HEK293 (cell line): ENCODE measurements at regions not wholly inside any gene's neighbourhood (a gene's known extent, or its start where the extent isn't known, plus 50 kb on each side); places are given as distances from the start of the nearest gene placed in this dataset.

ENCODE experiments used
- CTCF ChIA-PET: fragments of 350-600 bp; formaldehyde crosslinking; extraction: SDS; loops from one replicate; lab custom pipeline; 2021; ENCODE audit warnings: antibody characterized with exemption; lab: Yijun Ruan, JAX
- POLR2A ChIA-PET: fragments of 300-600 bp; formaldehyde crosslinking; extraction: SDS; loops from one replicate; lab custom pipeline; 2020; ENCODE audit warnings: antibody characterized with exemption, inconsistent platforms; lab: Yijun Ruan, JAX
- H3K27ac ChIP-seq: fragments of 200-500 bp; sonication (Bioruptor generic); 2 replicates; pipeline ENCODE4 v1.5.1; 2014; ENCODE audit warnings: low read depth, low read length, control low read depth, inconsistent platforms; ENCODE audit errors: extremely low read depth
- H3K36me3 ChIP-seq, 2 experiments: fragments of 200-500 bp in 1 of 2; sonication (Bioruptor generic) in 1 of 2; 1 replicate in 1 of 2; 2 replicates in 1 of 2; pipeline ENCODE4 v1.5.1; 2014 to 2017; ENCODE audit warnings: inconsistent platforms in 2 of 2, low read length in 2 of 2; ENCODE audit not compliant: control insufficient read depth in 2 of 2, insufficient read depth in 1 of 2
- H3K4me1 ChIP-seq: fragments of 200-500 bp; sonication (Bioruptor generic); 2 replicates; pipeline ENCODE4 v1.5.1; 2014; ENCODE audit warnings: mild to moderate bottlenecking, low read length, inconsistent platforms; ENCODE audit not compliant: control insufficient read depth, insufficient read depth
- H3K4me3 ChIP-seq: 2 replicates; pipeline ENCODE4 v1.5.1; 2011; ENCODE audit warnings: low read depth, mild to moderate bottlenecking, control low read depth, low read length, moderate library complexity
- H3K9me3 ChIP-seq: fragments of 200-500 bp; sonication (Bioruptor generic); 2 replicates; pipeline ENCODE4 v1.5.1; 2014; ENCODE audit warnings: low read depth, low read length, inconsistent platforms; ENCODE audit not compliant: control insufficient read depth, insufficient read depth
- GLIS1 ChIP-seq: fragments of 450-650 bp; formaldehyde crosslinking; IDR thresholded peaks from 2 replicates; pipeline ENCODE4 v1.5.1; 2016; ENCODE audit warnings: missing biosample characterization, missing genetic modification characterization
- INSM2 ChIP-seq: fragments of 450-650 bp; formaldehyde crosslinking; IDR thresholded peaks from 2 replicates; pipeline ENCODE4 v1.5.1; 2016; ENCODE audit warnings: missing biosample characterization, missing genetic modification characterization
- PBX3 ChIP-seq: sonication (generic); formaldehyde crosslinking; IDR thresholded peaks from 2 replicates; pipeline ENCODE4 v1.8.1; 2022; ENCODE audit warnings: mild to moderate bottlenecking, moderate library complexity, missing genetic modification reagents
- PRDM1 ChIP-seq: fragments of 450-650 bp; formaldehyde crosslinking; IDR thresholded peaks from 2 replicates; pipeline ENCODE4; 2016; ENCODE audit warnings: missing biosample characterization, missing genetic modification characterization
- PRDM10 ChIP-seq: fragments of 450-650 bp; formaldehyde crosslinking; IDR thresholded peaks from 2 replicates; pipeline ENCODE4 v1.5.1; 2016; ENCODE audit warnings: missing biosample characterization, missing genetic modification characterization
- RBAK ChIP-seq: fragments of 450-650 bp; formaldehyde crosslinking; IDR thresholded peaks from 2 replicates; pipeline ENCODE4 v1.5.1; 2016; ENCODE audit warnings: missing biosample characterization, missing genetic modification characterization
- YY2 ChIP-seq: fragments of 450-650 bp; formaldehyde crosslinking; IDR thresholded peaks from 2 replicates; pipeline ENCODE4 v1.5.1; 2016; ENCODE audit warnings: missing biosample characterization, missing genetic modification characterization
- ZNF169 ChIP-seq: fragments of 450-650 bp; formaldehyde crosslinking; IDR thresholded peaks from 2 replicates; pipeline ENCODE4 v1.5.1; 2016; ENCODE audit warnings: missing biosample characterization, missing genetic modification characterization
- ZNF2 ChIP-seq: fragments of 450-650 bp; formaldehyde crosslinking; IDR thresholded peaks from 2 replicates; pipeline ENCODE4 v1.5.1; 2016; ENCODE audit warnings: missing biosample characterization, missing genetic modification characterization
- ZNF266 ChIP-seq: fragments of 450-650 bp; formaldehyde crosslinking; IDR thresholded peaks from 2 replicates; pipeline ENCODE4 v1.5.1; 2016; ENCODE audit warnings: missing biosample characterization, missing genetic modification characterization, low read depth
- ZNF426 ChIP-seq: fragments of 450-650 bp; formaldehyde crosslinking; IDR thresholded peaks from 2 replicates; pipeline ENCODE4 v1.5.1; 2017; ENCODE audit warnings: missing biosample characterization, missing genetic modification characterization, mild to moderate bottlenecking, inconsistent platforms, moderate library complexity
- ZNF513 ChIP-seq: fragments of 450-650 bp; IDR thresholded peaks from 2 replicates; pipeline ENCODE4 v1.5.1; 2018; ENCODE audit warnings: missing biosample characterization, missing genetic modification characterization
- ZNF558 ChIP-seq: fragments of 450-650 bp; formaldehyde crosslinking; IDR thresholded peaks from 2 replicates; pipeline ENCODE4 v1.5.1; 2016; ENCODE audit warnings: missing biosample characterization, missing genetic modification characterization
- ZNF621 ChIP-seq: fragments of 450-650 bp; formaldehyde crosslinking; IDR thresholded peaks from 2 replicates; pipeline ENCODE4 v1.5.1; 2017; ENCODE audit warnings: missing biosample characterization, missing genetic modification characterization
- ZNF623 ChIP-seq: fragments of 450-650 bp; formaldehyde crosslinking; IDR thresholded peaks from 2 replicates; pipeline ENCODE4 v1.5.1; 2016; ENCODE audit warnings: missing biosample characterization, missing genetic modification characterization
- ZNF654 ChIP-seq: fragments of 450-650 bp; formaldehyde crosslinking; IDR thresholded peaks from 2 replicates; pipeline ENCODE4 v1.5.1; 2016; ENCODE audit warnings: low read depth, missing biosample characterization, missing genetic modification characterization
- ZNF747 ChIP-seq: fragments of 450-650 bp; formaldehyde crosslinking; IDR thresholded peaks from 2 replicates; pipeline ENCODE4 v1.5.1; 2016; ENCODE audit warnings: missing biosample characterization, missing genetic modification characterization
- ZNF768 ChIP-seq: fragments of 450-650 bp; formaldehyde crosslinking; IDR thresholded peaks from 2 replicates; pipeline ENCODE4 v1.5.1; 2018; ENCODE audit warnings: missing biosample characterization, mild to moderate bottlenecking, missing genetic modification characterization
- ZNF776 ChIP-seq: fragments of 450-650 bp; formaldehyde crosslinking; IDR thresholded peaks from 2 replicates; pipeline ENCODE4 v1.5.0; 2017; ENCODE audit warnings: missing biosample characterization, missing genetic modification characterization, borderline replicate concordance

DNA sequence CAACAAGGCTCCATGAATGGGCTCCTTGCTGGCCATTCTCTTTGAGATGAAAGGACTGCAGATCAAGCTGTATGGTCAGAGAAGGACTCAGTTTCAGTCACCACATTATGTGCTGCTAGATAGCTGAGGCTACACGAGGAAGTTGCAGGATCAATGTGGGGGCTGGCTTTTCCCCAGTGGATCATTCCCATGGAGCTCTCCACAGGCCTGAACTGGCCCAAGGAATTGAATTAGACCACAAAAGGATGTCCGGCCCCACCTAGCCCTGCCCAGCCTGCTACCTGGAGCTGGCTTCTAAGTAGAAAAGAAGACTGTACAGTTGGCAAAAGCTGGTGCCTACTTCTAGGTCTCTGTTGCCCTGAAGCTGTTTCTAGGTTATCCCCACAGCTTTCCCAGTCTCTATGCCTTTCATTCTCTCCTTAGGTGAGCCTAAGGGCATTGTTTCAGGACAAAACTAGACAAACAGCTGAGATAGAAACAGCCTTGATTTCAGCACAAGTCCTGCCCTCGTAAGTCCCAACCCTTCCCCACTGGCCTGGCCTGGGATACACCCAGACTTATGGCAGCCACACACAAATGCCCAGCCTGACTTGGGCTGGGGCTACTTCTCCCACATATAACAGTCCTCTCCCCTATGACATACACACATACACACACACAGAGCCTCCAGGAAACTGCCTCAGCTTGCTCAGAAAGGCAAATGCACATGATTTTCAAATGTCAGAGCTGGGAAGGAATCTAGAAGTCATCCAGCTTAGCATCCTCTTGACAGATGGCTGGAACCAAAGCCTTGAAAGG is 129.1 kb upstream of the NCAM1 start:
- ChIA-PET CTCF (interaction anchor here (0.5 to 1.1 kb wide), 4 partner anchors 10 to 458 kb away, joined by 3 to 4 read pairs (median 3); no protein-coding TSS in a partner anchor), POLR2A (no interaction called here)
- H3K27ac ChIP-seq, result no peak overlapping the region
- H3K4me3 ChIP-seq, result no peak overlapping the region
- H3K9me3 ChIP-seq, result no peaks in the 10 kb centered on the region
- no peaks in the 10 kb centered on the region for H3K36me3 ChIP-seq
- no peaks in the 10 kb centered on the region for H3K4me1 ChIP-seq
- TF ChIP-seq ZNF623 (tag by site-specific recombination), result no peak
- TF ChIP-seq ZNF426 (tag by site-specific recombination), result no peak
- no peak for TF ChIP-seq ZNF654
- TF ChIP-seq GLIS1, result no peak
- no peak for TF ChIP-seq ZNF747 (tag by site-specific recombination)
- TF ChIP-seq YY2, result no peak
- no peak for TF ChIP-seq ZNF558 (tag by site-specific recombination)
- no peak for TF ChIP-seq ZNF169 (tag by site-specific recombination)
- no peak for TF ChIP-seq ZNF621 (tag by site-specific recombination)
- TF ChIP-seq INSM2 (tag by site-specific recombination), result no peak
- no peak for TF ChIP-seq ZNF776 (tag by site-specific recombination)
- TF ChIP-seq RBAK, result no peak
- no peak for TF ChIP-seq ZNF266 (tag by site-specific recombination)
- TF ChIP-seq PRDM1 (tag by site-specific recombination), result no peak
- no peak for TF ChIP-seq ZNF513 (tag by site-specific recombination)
- TF ChIP-seq ZNF2 (tag by site-specific recombination), result no peak
- no peak for TF ChIP-seq PRDM10 (tag by site-specific recombination)
- TF ChIP-seq PBX3, result no peak
- TF ChIP-seq ZNF768 (tag by site-specific recombination), result no peak
